ENCODE measurements at regions not wholly inside any gene's neighbourhood (a gene's known extent, or its start where the extent isn't known, plus 50 kb on each side); places are given as distances from the start of the nearest gene placed in this dataset.

DNA sequence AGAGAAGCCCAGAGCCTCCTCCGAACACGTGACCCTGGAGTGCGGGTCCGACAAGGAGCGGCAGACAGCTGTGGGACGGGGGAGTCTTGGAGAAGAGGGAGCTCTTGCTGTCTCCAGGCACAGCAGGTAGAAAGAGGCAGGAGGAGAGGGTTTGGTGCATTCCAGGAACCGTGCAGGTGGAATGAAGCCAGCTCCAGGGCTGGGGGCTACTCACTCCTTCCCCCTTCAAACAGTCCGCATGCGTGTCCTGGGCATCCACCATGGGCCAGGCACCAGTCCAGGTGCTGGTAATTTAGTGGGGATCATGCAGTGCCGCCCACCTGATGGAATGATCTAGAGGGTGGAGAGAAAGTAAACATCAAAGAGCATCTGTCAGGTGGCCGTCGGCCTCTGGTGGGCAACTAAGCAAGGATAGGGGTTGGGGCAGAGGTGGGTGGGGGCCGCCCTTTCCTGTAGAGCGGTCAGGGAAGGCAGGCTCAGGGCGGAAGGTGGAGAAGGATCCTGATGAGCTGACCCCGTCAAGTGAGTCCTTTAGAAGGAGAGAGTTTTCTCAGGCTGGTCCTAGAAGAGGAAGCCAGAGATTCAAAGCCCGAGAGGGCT, 850.0 kb downstream of the TBC1D22A start:
- H3K4me3 Mint-ChIP-seq = no peak overlapping the region
- POLR2A ChIA-PET = no interaction called here

DNA sequence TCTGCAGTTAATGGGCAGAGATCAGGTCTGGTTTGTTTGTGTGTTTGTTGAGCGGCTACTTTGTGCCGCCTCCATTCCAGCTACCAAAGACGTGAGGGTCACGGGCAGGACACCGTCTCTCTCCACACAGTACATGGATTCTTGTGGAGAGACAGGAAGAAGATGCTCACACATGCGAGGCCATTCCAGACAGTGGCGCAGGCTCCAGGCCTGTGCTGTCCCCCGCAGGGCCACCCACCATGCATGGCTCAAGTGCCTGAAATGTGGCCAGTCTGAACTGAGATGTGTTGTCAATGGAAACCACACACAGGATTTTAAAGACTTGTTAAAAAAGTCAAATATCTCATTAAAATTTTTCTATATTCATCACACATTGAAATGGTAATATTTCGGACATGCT, 848.3 kb downstream of the TBC1D22A start:
- no peak overlapping the region for H3K4me2 ChIP-seq (replicated peaks; ENCODE audit: low read depth, low read length, poor library complexity, severe bottlenecking)
- intact Hi-C loops (cut with micrococcal nuclease) = no loop called here
- H3K79me2 ChIP-seq (ENCODE audit: control insufficient read depth, insufficient read depth, low read length) = no peaks in the 10 kb centered on the region
- H3K9me3 ChIP-seq (ENCODE audit: control extremely low read depth in 1 of 3, control insufficient read depth in 2 of 3, insufficient read depth in 1 of 3, low read length in 2 of 3) = peaks cover 0 to 24% (median 0%) of the 10 kb centered on the region in 3 donors
- H3K9ac ChIP-seq (ENCODE audit: low read length) = no peak overlapping the region
- TF ChIP-seq, protein P1, sequence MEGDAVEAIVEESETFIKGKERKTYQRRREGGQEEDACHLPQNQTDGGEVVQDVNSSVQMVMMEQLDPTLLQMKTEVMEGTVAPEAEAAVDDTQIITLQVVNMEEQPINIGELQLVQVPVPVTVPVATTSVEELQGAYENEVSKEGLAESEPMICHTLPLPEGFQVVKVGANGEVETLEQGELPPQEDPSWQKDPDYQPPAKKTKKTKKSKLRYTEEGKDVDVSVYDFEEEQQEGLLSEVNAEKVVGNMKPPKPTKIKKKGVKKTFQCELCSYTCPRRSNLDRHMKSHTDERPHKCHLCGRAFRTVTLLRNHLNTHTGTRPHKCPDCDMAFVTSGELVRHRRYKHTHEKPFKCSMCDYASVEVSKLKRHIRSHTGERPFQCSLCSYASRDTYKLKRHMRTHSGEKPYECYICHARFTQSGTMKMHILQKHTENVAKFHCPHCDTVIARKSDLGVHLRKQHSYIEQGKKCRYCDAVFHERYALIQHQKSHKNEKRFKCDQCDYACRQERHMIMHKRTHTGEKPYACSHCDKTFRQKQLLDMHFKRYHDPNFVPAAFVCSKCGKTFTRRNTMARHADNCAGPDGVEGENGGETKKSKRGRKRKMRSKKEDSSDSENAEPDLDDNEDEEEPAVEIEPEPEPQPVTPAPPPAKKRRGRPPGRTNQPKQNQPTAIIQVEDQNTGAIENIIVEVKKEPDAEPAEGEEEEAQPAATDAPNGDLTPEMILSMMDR (IDR thresholded peaks at IDR 0.05) = no peak
- no peak for TF ChIP-seq EZH2 (IDR thresholded peaks at IDR 0.05; ENCODE audit: borderline replicate concordance, insufficient read depth, low read depth, low read length, poor library complexity, severe bottlenecking)
- CTCF ChIA-PET = no interaction called here
- H2AFZ ChIP-seq (ENCODE audit: insufficient read depth, low read depth, low read length, poor library complexity, severe bottlenecking) = no peak overlapping the region
- no peaks in the 10 kb centered on the region for H3K36me3 ChIP-seq (replicated peaks in 1 of 2; ENCODE audit: control extremely low read depth in 1 of 2, control insufficient read depth in 1 of 2, extremely low read depth in 1 of 2, insufficient read depth in 2 of 2, low read length in 1 of 2)
- POLR2A ChIA-PET = no interaction called here
- no peak overlapping the region for H3K4me3 ChIP-seq (ENCODE audit: control extremely low read depth in 1 of 5, extremely low read depth in 1 of 5, insufficient read depth in 1 of 5, low read depth in 2 of 5, low read length in 4 of 5)
- Mint-ChIP-seq H3K4me3 (no peak overlapping the region), H3K9me3 (ENCODE audit: insufficient read depth) (peaks cover 5% of the 10 kb centered on the region), H3K4me1 (no peaks in the 10 kb centered on the region), H3K27ac (no peak overlapping the region), H3K27me3 (peaks cover 10% of the 10 kb centered on the region)
- H3K4me1 ChIP-seq (ENCODE audit: control insufficient read depth in 2 of 2, insufficient read depth in 2 of 2, low read length in 2 of 2) = no peaks in the 10 kb centered on the region
- WGBS (ENCODE audit: insufficient coverage) = no CpG with 5 or more reads among the region's 9 CpGs
- no peak overlapping the region for H3K27ac ChIP-seq (ENCODE audit: low read length in 2 of 2)
- H4K20me1 ChIP-seq (ENCODE audit: control insufficient read depth, insufficient read depth, low read length, poor library complexity, severe bottlenecking) = no peaks in the 10 kb centered on the region
- H3K27me3 ChIP-seq (replicated peaks in 1 of 4; ENCODE audit: control extremely low read depth in 1 of 4, control insufficient read depth in 3 of 4, insufficient read depth in 4 of 4, low read length in 3 of 4) = no peaks in the 10 kb centered on the region
- DNase-seq (no peak), ATAC-seq (ENCODE audit: low read depth) (no peak)

More for the DNA sequence above, 850.0 kb downstream of the TBC1D22A start:
- peaks cover 5% of the 10 kb centered on the region for H3K9me3 Mint-ChIP-seq (ENCODE audit: insufficient read depth)
- H3K9ac ChIP-seq (ENCODE audit: low read length) = no peak overlapping the region
- no peaks in the 10 kb centered on the region for H3K36me3 ChIP-seq (replicated peaks in 1 of 2; ENCODE audit: control extremely low read depth in 1 of 2, control insufficient read depth in 1 of 2, extremely low read depth in 1 of 2, insufficient read depth in 2 of 2, low read length in 1 of 2)
- H3K4me2 ChIP-seq (replicated peaks; ENCODE audit: low read depth, low read length, poor library complexity, severe bottlenecking) = no peak overlapping the region
- H4K20me1 ChIP-seq (ENCODE audit: control insufficient read depth, insufficient read depth, low read length, poor library complexity, severe bottlenecking) = no peaks in the 10 kb centered on the region
- intact Hi-C loops (cut with micrococcal nuclease) = no loop called here
- no peak overlapping the region for H3K27ac Mint-ChIP-seq
- CTCF ChIA-PET = no interaction called here
- H2AFZ ChIP-seq (ENCODE audit: insufficient read depth, low read depth, low read length, poor library complexity, severe bottlenecking) = no peak overlapping the region
- no peaks in the 10 kb centered on the region for H3K4me1 Mint-ChIP-seq
- peaks cover 0 to 22% (median 0%) of the 10 kb centered on the region in 3 donors for H3K9me3 ChIP-seq (ENCODE audit: control extremely low read depth in 1 of 3, control insufficient read depth in 2 of 3, insufficient read depth in 1 of 3, low read length in 2 of 3)
- no peaks in the 10 kb centered on the region for H3K4me1 ChIP-seq (ENCODE audit: control insufficient read depth in 2 of 2, insufficient read depth in 2 of 2, low read length in 2 of 2)
- no peak for TF ChIP-seq EZH2 (IDR thresholded peaks at IDR 0.05; ENCODE audit: borderline replicate concordance, insufficient read depth, low read depth, low read length, poor library complexity, severe bottlenecking)
- TF ChIP-seq, protein P1 (IDR thresholded peaks at IDR 0.05) = no peak
- peaks cover 8% of the 10 kb centered on the region for H3K27me3 Mint-ChIP-seq
- no peak overlapping the region for H3K4me3 ChIP-seq (ENCODE audit: control extremely low read depth in 1 of 5, extremely low read depth in 1 of 5, insufficient read depth in 1 of 5, low read depth in 2 of 5, low read length in 4 of 5)
- 77% methylated on average over 13 of the region's 17 CpGs for WGBS (ENCODE audit: insufficient coverage)
- no peaks in the 10 kb centered on the region for H3K79me2 ChIP-seq (ENCODE audit: control insufficient read depth, insufficient read depth, low read length)
- ATAC-seq (ENCODE audit: low read depth) = no peak
- no peaks in the 10 kb centered on the region for H3K27me3 ChIP-seq (replicated peaks in 1 of 4; ENCODE audit: control extremely low read depth in 1 of 4, control insufficient read depth in 3 of 4, insufficient read depth in 4 of 4, low read length in 3 of 4)
- DNase-seq = no peak
- H3K27ac ChIP-seq (ENCODE audit: low read length in 2 of 2) = no peak overlapping the region
